ENCODE measurements at regions not wholly inside any gene's neighbourhood (a gene's known extent, or its start where the extent isn't known, plus 50 kb on each side); places are given as distances from the start of the nearest gene placed in this dataset.

- no peak overlapping the region for H3K4me3 ChIP-seq (replicated peaks; ENCODE audit: low read depth, low read length)
- DNase-seq (ENCODE audit: extremely low read depth, low read depth): no peak
- TF ChIP-seq CTCF (IDR thresholded peaks at IDR 0.05; ENCODE audit: low read depth, low read length, missing control alignments): no peak
These were observed 219.4 kb downstream of the NHLRC3 start for GRCh38 chr13:39257642-39258041.

GRCh38 chr13:39259371-39260140 is 221.3 kb downstream of the NHLRC3 start:
- TF ChIP-seq CTCF (IDR thresholded peaks at IDR 0.05; ENCODE audit: low read depth, low read length, missing control alignments): no peak
- H3K4me3 ChIP-seq (replicated peaks; ENCODE audit: low read depth, low read length): no peak overlapping the region
- DNase-seq (ENCODE audit: extremely low read depth, low read depth): no peak

GRCh38 chr13:39263033-39263432 is 224.8 kb downstream of the NHLRC3 start:
- peak; percentile 11 for DNase-seq (ENCODE audit: extremely low read depth, low read depth)
- no peak overlapping the region for H3K4me3 ChIP-seq (replicated peaks; ENCODE audit: low read depth, low read length)
- TF ChIP-seq CTCF (IDR thresholded peaks at IDR 0.05; ENCODE audit: low read depth, low read length, missing control alignments): peak; percentile 64

- no peak for DNase-seq (ENCODE audit: extremely low read depth, low read depth)
- H3K4me3 ChIP-seq (replicated peaks; ENCODE audit: low read depth, low read length): no peak overlapping the region
- TF ChIP-seq CTCF (IDR thresholded peaks at IDR 0.05; ENCODE audit: low read depth, low read length, missing control alignments): no peak
These were observed 225.3 kb downstream of the NHLRC3 start for GRCh38 chr13:39263531-39263930.

GRCh38 chr13:39266426-39266825 is 228.2 kb downstream of the NHLRC3 start:
- H3K4me3 ChIP-seq (replicated peaks; ENCODE audit: low read depth, low read length): no peak overlapping the region
- TF ChIP-seq CTCF (IDR thresholded peaks at IDR 0.05; ENCODE audit: low read depth, low read length, missing control alignments): no peak
- no peak for DNase-seq (ENCODE audit: extremely low read depth, low read depth)

- H3K4me3 ChIP-seq (replicated peaks; ENCODE audit: low read depth, low read length): no peak overlapping the region
- no peak for TF ChIP-seq CTCF (IDR thresholded peaks at IDR 0.05; ENCODE audit: low read depth, low read length, missing control alignments)
- no peak for DNase-seq (ENCODE audit: extremely low read depth, low read depth)
These were observed 230.1 kb downstream of the NHLRC3 start for GRCh38 chr13:39268398-39268797.

GRCh38 chr13:39269004-39269403 is 230.7 kb downstream of the NHLRC3 start:
- no peak overlapping the region for H3K4me3 ChIP-seq (replicated peaks; ENCODE audit: low read depth, low read length)
- TF ChIP-seq CTCF (IDR thresholded peaks at IDR 0.05; ENCODE audit: low read depth, low read length, missing control alignments): no peak
- DNase-seq (ENCODE audit: extremely low read depth, low read depth): no peak

All from HFF-Myc (cell line).